Right lobe of liver (tissue), 6 donors: ENCODE measurements at regions not wholly inside any gene's neighbourhood (a gene's known extent, or its start where the extent isn't known, plus 50 kb on each side); places are given as distances from the start of the nearest gene placed in this dataset.
A peak's percentile ranks its signal among the peaks of the same experiment; 100 is the strongest.

ENCODE experiments used
- ATAC-seq, 4 donors: fragments of 200-7000 bp; cut with Tn5 transposase; one replicate each; pipeline ENCODE4 v1.9.1; 2020; ENCODE audit warnings: mild to moderate bottlenecking in 4 of 4, moderate library complexity in 4 of 4
- DNase-seq, 3 donors: peaks; one replicate each; pipeline ENCODE4 v3.0.0-alpha.2; 2020
- H3K27ac ChIP-seq, 3 donors: fragments of 200-600 bp; one replicate each; pipeline ENCODE4 v1.8.0; 2022
- H3K27me3 ChIP-seq, 2 donors: fragments of 200-600 bp; one replicate each; pipeline ENCODE4 v1.8.0; 2022
- H3K36me3 ChIP-seq, 4 donors: fragments of 200-600 bp; sonication (generic) in 1 of 4; one replicate each; pipeline versions ENCODE4 v1.5.1 to v1.8.0; 2017 to 2022; ENCODE audit warnings: control low read depth in 1 of 4
- H3K4me1 ChIP-seq, 4 donors: fragments of 200-600 bp; sonication (generic) in 1 of 4; one replicate each; pipeline versions ENCODE4 v1.5.1 to v1.8.0; 2017 to 2022; ENCODE audit warnings: control low read depth in 1 of 4
- H3K4me3 ChIP-seq, 3 donors: fragments of 200-600 bp; one replicate each; pipeline ENCODE4 v1.8.0; 2022
- H3K9me3 ChIP-seq, 4 donors: fragments of 200-600 bp; sonication (generic) in 1 of 4; one replicate each; pipeline versions ENCODE4 v1.5.1 to v1.8.0; 2017 to 2022; ENCODE audit warnings: control low read depth in 1 of 4
- POLR2A ChIP-seq: fragments of 450-650 bp; IDR thresholded peaks from one replicate; pipeline ENCODE4 v1.6.1; 2017; ENCODE audit warnings: antibody characterized with exemption, mild to moderate bottlenecking
- WGBS: methylation state at CpG from one replicate; pipeline ENCODE4 v1.1.6; 2018; ENCODE audit warnings: low coverage, low lambda C conversion rate; ENCODE audit not compliant: insufficient coverage; ENCODE audit errors: missing lambda C conversion rate; 5-methylcytosine and 5-hydroxymethylcytosine counted together
- intact Hi-C, 2 donors: fragments of 100-400 bp; cut with DNase I; formaldehyde crosslinking; loops; one replicate each; pipeline versions ENCODE4 v1.11.2 to v1.14.1; 2022
- TF ChIP-seq, protein P1 (sequence below), 4 donors: fragments of 200-600 bp in 3 of 4; fragments of 450-650 bp in 1 of 4; IDR thresholded peaks; one replicate each; pipeline versions ENCODE4 v1.5.1 to v1.8.0; 2016 to 2022; ENCODE audit warnings: antibody characterized with exemption in 4 of 4, mild to moderate bottlenecking in 2 of 4
- donor health status: DM: no; HTN: yes; CAD: no.
- donor health status: DM: no; HTN: no; CAD: no.
- donor health status: DM: no; HTN: no; CAD: no.
- donor health status: DM: no; HTN: yes; CAD: no.
- donor health status: DM: no; HTN: yes; CAD: no.

DNA sequence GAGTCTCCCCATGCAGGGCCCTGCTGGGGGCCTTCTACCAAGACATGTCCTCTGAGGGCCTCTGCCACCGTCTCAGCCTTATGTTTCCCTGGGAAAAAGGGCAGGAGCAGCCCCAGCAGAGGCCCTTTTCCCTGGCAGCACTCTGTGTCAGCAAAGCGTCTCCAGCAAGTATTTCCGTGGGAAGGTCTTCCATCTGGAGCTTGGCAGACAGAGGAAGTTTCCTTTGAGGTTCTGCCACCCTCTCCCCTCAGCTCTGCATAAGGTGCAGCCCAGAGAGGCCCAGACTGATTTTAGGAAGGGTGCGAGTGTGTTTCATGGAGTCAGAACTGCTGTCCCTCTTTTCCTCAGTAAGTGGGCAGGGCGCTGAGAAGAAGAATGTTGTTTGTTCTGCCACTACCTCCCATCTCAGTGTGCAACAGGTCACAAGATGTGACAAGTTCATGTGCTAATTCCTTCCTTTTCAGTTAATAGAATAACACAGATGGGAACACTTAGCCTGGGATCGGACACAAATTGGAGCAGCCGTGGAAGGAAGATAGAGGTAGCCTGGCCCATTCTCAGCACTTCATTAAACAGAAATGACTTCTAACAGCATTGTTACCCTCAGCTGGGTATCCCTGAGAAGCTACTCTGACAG, 784.4 kb downstream of the MAFB start:
- ATAC-seq (peak in 1 of 4 donors; percentile 61), DNase-seq (no peak)
- H3K27ac ChIP-seq = no peak overlapping the region
- intact Hi-C loops = no loop called here
- 45% methylated on average over 2 of the region's 7 CpGs for WGBS
- H3K36me3 ChIP-seq = no peaks in the 10 kb centered on the region
- TF ChIP-seq, protein P1, sequence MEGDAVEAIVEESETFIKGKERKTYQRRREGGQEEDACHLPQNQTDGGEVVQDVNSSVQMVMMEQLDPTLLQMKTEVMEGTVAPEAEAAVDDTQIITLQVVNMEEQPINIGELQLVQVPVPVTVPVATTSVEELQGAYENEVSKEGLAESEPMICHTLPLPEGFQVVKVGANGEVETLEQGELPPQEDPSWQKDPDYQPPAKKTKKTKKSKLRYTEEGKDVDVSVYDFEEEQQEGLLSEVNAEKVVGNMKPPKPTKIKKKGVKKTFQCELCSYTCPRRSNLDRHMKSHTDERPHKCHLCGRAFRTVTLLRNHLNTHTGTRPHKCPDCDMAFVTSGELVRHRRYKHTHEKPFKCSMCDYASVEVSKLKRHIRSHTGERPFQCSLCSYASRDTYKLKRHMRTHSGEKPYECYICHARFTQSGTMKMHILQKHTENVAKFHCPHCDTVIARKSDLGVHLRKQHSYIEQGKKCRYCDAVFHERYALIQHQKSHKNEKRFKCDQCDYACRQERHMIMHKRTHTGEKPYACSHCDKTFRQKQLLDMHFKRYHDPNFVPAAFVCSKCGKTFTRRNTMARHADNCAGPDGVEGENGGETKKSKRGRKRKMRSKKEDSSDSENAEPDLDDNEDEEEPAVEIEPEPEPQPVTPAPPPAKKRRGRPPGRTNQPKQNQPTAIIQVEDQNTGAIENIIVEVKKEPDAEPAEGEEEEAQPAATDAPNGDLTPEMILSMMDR (IDR thresholded peaks at IDR 0.05) = no peak
- TF ChIP-seq POLR2A = no peak
- no peaks in the 10 kb centered on the region for H3K27me3 ChIP-seq
- no peak overlapping the region for H3K4me3 ChIP-seq
- no peaks in the 10 kb centered on the region for H3K9me3 ChIP-seq
- H3K4me1 ChIP-seq = no peaks in the 10 kb centered on the region

DNA sequence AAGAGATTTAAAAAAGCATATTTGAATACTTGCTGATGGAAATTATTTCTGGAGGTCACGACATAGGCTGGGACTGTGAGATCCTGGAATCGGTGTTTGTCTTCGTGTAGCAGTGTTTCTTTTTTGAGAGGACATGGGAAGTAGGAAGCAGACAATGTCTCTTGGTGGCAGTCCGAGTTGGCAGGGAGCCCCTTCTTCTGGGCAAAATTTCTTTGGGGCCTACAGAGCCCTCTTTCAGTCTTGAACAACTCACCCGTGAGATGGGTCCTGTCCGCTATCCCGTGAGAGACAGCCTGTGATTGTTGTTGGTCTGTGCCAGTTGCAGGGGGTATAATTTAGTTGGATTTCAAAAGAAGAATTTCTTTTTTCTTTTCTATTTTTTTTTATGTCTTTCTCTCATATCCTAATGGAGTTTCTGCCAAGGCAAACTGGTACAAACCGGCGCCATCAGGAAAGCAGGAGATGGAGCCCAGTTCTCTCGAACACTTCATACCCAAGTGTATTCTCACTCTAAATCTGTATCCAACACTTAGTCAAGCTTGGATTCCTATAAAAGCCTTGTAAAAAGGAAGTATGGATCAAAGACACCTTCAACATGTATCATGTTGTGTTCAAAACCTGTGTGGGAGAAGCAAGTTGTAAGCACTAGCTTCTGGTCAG, 785.1 kb downstream of the MAFB start:
- no peak for TF ChIP-seq POLR2A
- TF ChIP-seq, protein P1 (IDR thresholded peaks at IDR 0.05) = no peak
- DNase-seq (no peak), ATAC-seq (no peak)
- Histone ChIP-seq H3K27me3 (no peaks in the 10 kb centered on the region), H3K4me3 (no peak overlapping the region), H3K4me1 (no peaks in the 10 kb centered on the region), H3K27ac (no peak overlapping the region), H3K36me3 (no peaks in the 10 kb centered on the region), H3K9me3 (no peaks in the 10 kb centered on the region)
- 82% methylated on average over 10 of the region's 10 CpGs for WGBS
- intact Hi-C loops = no loop called here

DNA sequence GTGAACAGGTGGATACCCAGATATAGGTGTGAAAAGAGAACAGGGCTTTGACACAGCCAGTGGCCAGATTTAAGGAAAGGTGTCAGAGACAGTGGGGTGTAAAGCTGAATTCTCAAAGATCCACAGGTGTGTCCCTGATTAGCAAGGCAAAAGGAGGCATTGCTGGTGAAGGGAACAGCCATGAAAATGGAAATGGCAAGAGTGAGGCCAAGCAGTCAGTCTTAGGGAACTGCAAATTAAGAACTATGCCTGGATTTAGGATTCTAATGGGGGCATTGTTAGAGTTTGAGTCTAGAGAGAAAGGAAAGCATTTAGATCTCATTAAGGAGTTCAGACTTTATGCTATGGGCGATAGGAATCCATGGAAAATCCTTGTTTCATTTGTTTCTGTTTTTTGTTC, 789.2 kb downstream of the MAFB start:
- intact Hi-C loops = loop anchor here (10.0 kb wide), 1 partner anchor 85 kb away; no protein-coding TSS in a partner anchor

DNA sequence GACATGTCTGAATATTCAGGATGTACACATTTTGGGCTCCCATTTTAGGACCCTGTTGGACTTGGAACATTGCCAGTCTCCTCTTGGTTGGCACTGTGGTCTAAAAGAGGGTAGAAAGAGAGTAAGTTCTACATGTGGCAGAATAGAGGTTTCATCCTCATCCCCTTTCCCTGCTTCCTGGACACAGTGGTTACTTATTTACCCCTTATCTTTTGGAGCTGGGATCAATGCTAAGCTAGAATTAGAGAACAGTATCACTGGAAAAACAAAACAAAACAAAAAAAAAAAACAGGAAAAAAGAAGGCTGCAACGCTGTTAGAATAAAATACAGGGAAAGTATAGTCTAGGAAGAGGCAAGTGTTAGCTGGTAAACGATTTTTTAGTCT, 790.6 kb downstream of the MAFB start:
- Histone ChIP-seq H3K36me3 (no peaks in the 10 kb centered on the region), H3K4me1 (peaks cover 0 to 12% (median 6%) of the 10 kb centered on the region in 4 donors), H3K27me3 (no peaks in the 10 kb centered on the region), H3K9me3 (no peaks in the 10 kb centered on the region), H3K4me3 (no peak overlapping the region), H3K27ac (no peak overlapping the region)
- intact Hi-C loops = loop anchor here (10.0 kb wide), 1 partner anchor 86 kb away; no protein-coding TSS in a partner anchor
- TF ChIP-seq POLR2A = no peak
- TF ChIP-seq, protein P1 (IDR thresholded peaks at IDR 0.05) = no peak
- 15% methylated on average over 2 of the region's 2 CpGs for WGBS
- DNase-seq (no peak), ATAC-seq (peak; percentile 73 to 88 (median 80))

More for the DNA sequence above, 789.2 kb downstream of the MAFB start:
- ATAC-seq (no peak), DNase-seq (no peak)
- no peak for TF ChIP-seq POLR2A
- TF ChIP-seq, protein P1 (IDR thresholded peaks at IDR 0.05) = no peak
- no peak overlapping the region for H3K27ac ChIP-seq
- no peaks in the 10 kb centered on the region for H3K36me3 ChIP-seq
- H3K27me3 ChIP-seq = no peaks in the 10 kb centered on the region
- H3K4me1 ChIP-seq = peaks cover 0 to 12% (median 6%) of the 10 kb centered on the region in 4 donors
- WGBS = 80% methylated on average over 1 of the region's 1 CpG
- H3K4me3 ChIP-seq = no peak overlapping the region
- H3K9me3 ChIP-seq = no peaks in the 10 kb centered on the region
